ENCODE measurements at regions not wholly inside any gene's neighbourhood (a gene's known extent, or its start where the extent isn't known, plus 50 kb on each side); places are given as distances from the start of the nearest gene placed in this dataset.
"Not testable (repeated sequence)": the region's sequence is repeated elsewhere in the genome, so short reads cannot be mapped to it uniquely, and the experiment has no call there.

DNA sequence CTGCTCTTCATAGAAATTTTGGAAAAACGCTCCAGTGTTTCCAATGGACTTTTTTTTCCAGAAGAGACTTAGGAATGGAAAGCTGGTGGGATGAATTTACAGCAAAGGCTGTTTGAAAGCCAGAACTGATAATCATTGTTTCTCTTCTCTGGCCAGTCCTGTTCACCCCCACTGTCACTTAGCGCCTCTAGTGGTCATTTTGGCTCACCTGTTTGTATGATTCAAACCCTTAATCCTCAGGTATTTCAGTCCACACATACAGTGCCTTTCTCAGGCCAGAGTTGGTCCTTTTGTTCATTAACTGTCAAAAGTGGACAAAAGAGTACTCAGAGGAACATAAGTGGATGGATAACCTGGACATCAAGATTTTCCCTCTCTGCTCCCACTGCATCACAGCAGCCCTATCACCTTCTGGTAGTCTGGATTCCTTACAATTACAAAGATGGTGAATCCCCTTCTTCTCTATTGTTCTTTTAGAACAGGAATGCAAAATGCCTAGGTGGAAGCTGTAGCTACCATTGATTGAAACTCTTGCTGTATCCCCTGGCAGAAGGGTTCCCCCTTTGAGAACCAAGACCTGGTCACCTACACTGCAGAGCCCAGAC lies 177.6 kb upstream of the OLFM3 start:
- DNase-seq, result peak; percentile 28

DNA sequence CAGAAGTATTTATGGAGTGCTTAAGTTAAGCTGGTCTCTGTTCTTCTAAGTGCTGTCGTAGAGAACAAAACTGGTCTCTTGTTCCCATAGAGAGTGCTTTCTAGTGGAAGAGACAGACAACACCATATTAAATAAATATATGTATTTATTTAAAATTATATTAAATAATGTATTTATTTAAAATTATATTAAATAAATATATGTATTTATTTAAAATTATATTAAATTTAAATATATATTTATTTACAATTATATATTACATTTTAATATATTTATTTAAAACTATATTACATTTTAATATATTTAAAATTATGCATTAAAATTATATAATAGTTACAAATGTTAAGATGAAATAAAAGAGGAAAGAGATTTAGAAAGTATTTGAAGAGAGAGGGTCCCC lies 175.5 kb upstream of the OLFM3 start:
- no peak for DNase-seq

GRCh38 chr1:102163799-102164198 lies 167.1 kb upstream of the OLFM3 start:
- no peak for DNase-seq

DNA sequence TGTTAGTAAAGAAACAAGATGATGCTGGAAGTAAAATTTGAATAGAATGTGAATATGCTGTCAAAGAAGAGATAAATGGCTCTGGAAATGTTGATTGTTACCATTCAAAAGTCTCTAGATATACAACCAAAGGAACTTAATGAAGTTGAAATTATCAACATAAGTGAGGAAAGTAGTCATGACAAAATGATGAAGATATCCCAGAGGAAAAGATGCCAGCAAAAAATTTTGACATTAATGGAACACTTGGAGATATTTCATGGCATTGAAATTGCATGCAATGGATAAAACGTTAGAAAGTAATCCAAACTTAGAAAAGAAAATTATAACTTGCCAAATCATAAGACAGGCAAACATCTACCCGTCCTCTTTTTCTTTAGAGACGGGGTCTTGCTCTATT lies 154.5 kb upstream of the OLFM3 start:
- DNase-seq, result no peak

- no peak for DNase-seq
Measured at GRCh38 chr1:102120910-102121309, 124.2 kb upstream of the OLFM3 start.

DNA sequence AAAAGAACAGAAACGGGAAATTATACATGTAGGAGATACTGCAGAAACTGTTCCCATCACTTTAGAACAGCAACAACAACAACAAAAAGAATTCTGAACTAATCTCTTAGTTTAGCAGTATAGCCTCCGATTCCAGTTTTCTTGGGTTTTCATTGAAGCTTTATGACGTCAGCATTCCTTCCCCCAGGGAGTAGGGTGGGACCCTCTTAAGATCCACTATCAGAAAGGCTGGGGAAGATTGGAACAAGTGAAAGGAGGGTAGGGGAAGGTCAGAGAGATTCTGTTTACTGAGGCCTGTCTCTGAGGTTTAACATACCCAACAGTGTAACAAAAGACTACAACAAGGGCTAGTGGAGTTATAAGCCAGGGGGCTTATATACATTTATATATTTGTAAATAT lies 121.4 kb upstream of the OLFM3 start:
- DNase-seq, result no peak

DNA sequence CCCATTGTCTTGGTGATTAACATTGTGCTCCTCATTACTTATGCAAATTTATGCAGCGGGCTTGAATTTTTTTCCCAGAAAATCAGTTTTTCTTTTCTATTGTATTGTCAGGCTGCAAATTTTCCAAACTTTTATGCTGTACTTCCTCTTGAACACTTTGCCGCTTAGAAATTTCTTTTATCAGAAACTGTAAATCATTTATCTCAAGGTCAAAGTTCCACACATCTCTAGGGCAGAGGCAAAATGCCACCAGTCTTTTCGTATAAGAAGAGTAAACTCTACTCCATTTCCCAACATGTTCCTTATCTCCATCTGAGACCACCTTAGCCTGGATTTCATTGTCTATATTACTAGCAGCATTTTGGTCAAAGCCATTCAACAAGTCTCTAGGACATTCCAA lies 113.9 kb upstream of the OLFM3 start:
- DNase-seq, result no peak

- DNase-seq, result not testable (repeated sequence)
Measured at GRCh38 chr1:102109493-102109892, 112.8 kb upstream of the OLFM3 start.

DNA sequence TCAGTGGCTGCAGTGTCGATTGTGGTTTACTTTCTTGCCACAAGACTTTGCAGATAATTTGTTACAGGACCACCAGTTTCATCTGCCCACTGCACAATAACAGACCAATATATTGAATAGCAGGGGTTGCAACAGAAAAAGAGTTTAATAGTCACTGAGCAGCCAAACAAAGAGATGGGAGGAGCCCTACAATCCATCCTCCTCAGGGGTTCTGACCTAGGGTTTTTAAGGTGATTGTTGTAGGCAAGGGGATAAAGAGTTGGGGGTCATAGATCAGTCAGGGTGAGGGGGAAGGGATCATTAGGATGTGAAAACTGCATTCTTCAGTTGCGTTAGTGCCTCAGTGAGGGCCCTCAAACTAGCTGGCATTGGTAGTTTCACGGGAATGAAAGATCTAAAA lies 110.7 kb upstream of the OLFM3 start:
- no peak for DNase-seq

DNA sequence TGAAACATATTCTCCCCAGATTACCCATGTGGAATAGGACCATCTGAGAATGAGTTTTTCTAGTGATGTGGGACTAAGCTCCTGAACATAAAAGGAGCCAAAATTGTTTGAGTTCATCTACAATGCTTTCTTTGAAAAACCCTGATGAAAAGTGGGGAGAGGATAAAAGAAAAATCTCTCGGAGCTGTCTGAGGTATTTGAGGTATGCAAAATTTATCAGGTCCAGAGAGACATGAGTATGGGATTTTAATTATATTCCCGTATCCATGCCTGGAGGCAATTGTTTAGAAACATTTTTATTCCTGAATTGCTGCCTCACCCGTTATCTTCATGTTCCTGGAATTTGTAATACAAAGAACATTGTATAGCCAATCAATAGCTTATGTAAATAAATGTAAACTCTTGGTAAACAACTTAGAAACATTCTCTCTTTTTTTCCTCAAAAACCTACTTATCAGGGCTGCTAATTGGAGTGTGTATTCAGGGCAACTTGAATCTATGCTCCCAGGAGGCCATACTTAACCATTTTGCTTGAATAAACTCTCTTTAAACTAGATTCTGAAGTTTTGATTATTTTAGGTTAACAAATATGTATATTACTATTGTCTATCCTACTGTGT lies 109.3 kb upstream of the OLFM3 start:
- no peak for DNase-seq

- no peak for DNase-seq
Measured at GRCh38 chr1:102103646-102104045, 106.9 kb upstream of the OLFM3 start.

DNA sequence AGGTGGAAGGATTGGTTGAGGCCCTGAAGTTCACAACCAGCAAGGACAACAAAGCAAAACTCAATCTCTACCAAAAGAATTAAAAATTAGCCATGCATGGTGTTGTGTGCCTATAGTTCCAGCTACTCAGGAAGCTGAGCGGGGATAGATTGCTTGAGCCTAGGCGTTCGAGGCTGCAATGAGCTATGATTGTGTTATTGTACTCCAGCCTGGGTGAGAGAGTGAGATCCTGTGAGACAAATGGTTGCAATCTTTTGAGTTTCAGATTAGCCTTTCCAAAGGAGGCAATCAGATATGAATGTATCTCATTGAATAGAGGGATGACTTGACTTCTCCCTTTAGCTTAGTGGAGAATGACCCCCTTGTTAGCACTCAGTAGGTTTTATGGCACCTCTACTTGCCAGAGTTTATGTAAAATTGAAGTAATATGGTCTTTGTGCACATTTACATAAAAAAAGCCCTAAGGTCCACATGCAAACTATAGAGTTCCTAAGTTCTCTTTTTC lies 105.6 kb upstream of the OLFM3 start:
- DNase-seq, result no peak

GRCh38 chr1:102100666-102101065 lies 103.9 kb upstream of the OLFM3 start:
- DNase-seq, result no peak

DNA sequence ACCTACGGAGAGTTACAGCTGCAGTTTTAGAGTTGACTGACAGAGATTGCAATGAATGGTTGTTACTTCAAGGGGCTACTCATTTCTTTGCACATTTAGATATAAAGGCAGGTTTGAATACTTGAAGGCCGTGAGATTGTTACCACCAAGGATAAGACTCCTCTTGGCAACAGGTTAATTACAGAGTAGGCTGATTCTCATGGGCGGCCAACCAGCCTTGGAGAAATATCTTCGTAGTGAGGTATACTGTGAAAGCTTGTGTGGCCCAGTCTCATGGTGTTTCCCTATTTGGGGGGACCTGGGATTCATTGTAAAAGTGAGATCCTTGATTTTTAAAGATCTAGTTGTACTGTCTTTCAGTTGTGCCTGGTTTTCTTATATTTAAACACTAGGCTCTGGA lies 103.2 kb upstream of the OLFM3 start:
- no peak for DNase-seq

DNA sequence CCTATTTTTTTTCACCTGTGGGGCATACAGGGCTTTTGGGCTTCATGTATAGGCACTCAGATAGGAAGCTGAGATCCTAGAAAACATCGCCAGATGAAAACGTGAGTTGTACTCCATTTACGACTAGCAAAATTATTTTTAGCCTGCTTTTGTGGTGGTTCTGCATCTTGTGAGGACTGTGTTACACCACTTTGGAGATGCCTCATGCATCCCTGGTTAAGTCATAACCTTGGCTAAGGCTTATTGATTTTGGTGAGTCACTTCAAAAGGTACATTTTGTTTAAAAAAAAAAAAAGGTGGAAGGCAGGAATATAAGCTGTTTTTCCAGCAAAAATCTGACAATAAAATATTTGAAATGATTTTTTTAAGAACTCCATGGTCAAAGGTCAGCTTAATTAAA lies 101.8 kb upstream of the OLFM3 start:
- DNase-seq, result no peak

- no peak for DNase-seq
Measured at GRCh38 chr1:102098081-102098480, 101.4 kb upstream of the OLFM3 start.

DNA sequence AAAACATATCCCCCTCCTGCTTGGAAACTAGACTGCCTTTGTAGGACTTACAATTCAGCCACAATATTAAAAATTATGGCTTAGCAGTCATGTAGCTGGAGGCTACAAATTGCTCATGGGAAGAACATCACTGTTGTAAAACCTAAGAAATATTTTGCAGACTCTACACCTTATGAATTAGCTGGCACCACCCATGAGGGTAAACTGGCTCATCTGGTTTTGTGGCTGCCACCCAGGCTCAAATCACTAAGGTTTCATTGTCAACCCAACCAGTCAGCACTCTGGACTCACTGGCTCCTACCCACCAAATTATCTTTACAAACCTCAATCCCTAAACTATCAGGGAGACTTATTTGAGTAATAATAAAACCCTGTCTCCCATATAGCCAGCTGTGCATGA lies 100.7 kb upstream of the OLFM3 start:
- no peak for DNase-seq

DNA sequence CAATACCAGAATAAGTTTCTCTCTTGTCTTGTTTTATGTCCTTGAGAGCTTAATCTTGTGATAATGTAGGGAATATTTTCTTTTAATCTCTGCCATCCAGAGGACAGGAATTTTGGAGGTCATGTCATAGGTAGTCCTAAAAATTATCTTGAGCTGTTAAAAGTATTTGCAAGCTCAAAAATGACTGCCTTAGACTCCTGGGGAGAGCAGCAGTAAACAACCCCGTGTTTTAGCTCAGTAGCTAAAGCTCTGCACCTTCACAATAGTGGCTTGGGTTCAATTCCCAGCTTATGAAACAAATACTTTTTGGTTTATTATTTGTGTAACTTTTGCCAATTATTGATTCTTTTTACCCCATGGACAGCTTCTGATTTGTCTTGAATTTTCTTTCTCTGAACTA lies 99.4 kb upstream of the OLFM3 start:
- no peak for DNase-seq

GRCh38 chr1:102089791-102090190 lies 93.1 kb upstream of the OLFM3 start:
- no peak for DNase-seq

DNA sequence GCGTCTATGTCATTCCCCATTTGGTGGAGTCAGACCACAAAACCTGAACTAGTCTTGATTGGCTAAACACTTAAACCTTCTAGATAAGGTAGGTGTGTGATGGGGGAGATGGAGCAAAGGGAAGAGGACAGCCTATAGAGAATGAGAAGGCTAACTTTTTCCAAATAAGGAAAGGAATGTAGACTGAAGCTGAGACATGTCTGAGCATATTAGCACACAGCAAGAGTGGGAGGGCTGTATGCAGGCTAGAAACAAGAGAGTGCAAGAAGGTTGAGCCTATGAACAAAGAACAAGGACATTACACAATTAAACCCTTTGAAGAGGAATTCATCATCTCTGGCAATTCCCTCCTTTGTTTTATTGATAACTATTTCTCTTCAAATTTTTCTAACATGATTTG lies 89.2 kb upstream of the OLFM3 start:
- no peak for DNase-seq

GRCh38 chr1:102084771-102085535 lies 88.2 kb upstream of the OLFM3 start:
- DNase-seq, result no peak

- no peak for DNase-seq
Measured at GRCh38 chr1:102083192-102083591, 86.5 kb upstream of the OLFM3 start.

- no peak for DNase-seq
Measured at GRCh38 chr1:102074874-102075273, 78.1 kb upstream of the OLFM3 start.

DNA sequence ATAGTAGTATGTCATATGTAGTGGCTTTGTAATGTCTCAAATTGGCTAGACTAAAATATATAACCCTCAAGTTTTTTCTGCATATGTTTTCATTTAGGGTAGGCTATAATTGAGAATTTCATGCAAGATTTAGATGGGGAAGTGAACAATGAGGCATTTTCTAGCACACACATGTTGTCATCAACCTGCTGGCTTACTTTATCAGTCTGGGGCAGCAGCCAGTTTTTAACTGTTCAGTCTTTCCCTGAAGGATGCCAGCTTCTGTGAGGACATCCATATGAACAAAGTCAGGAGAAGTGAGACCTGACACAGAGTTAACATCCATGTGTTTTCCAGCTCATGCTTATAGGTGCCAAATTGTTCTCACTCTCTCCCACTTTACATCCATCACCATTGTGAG lies 74.7 kb upstream of the OLFM3 start:
- DNase-seq, result no peak

Measured in hematopoietic multipotent progenitor cell treated with erythropoietin and hydrocortisone succinate and interleukin-3 and kit ligand, for 4 days (in vitro differentiated cells).